HG03025 (cell line): ENCODE measurements at regions not wholly inside any gene's neighbourhood (a gene's known extent, or its start where the extent isn't known, plus 50 kb on each side); places are given as distances from the start of the nearest gene placed in this dataset.
"Not testable (repeated sequence)": the region's sequence is repeated elsewhere in the genome, so short reads cannot be mapped to it uniquely, and the experiment has no call there.

Experiments
- ATAC-seq: cut with Tn5 transposase; IDR thresholded peaks from one replicate; pipeline ENCODE4 v1.9.1; 2021; ENCODE audit warnings: mild to moderate bottlenecking, moderate library complexity; ENCODE audit not compliant: unreplicated experiment, low FRiP score

GRCh38 chr11:129625930-129626329 lies 189.7 kb upstream of the TMEM45B start:
- ATAC-seq = no peak

GRCh38 chr11:129631201-129631600 lies 184.4 kb upstream of the TMEM45B start:
- no peak for ATAC-seq

GRCh38 chr11:129636926-129637325 lies 178.7 kb upstream of the TMEM45B start:
- ATAC-seq = no peak

GRCh38 chr11:129637473-129637872 lies 178.2 kb upstream of the TMEM45B start:
- no peak for ATAC-seq

- no peak for ATAC-seq
These were observed 177.5 kb upstream of the TMEM45B start for GRCh38 chr11:129637983-129638776.

GRCh38 chr11:129639300-129639699 lies 176.3 kb upstream of the TMEM45B start:
- ATAC-seq = no peak

- no peak for ATAC-seq
These were observed 175.0 kb upstream of the TMEM45B start for GRCh38 chr11:129640671-129641070.

- no peak for ATAC-seq
These were observed 172.5 kb upstream of the TMEM45B start for GRCh38 chr11:129643031-129643721.

GRCh38 chr11:129644326-129644725 lies 171.3 kb upstream of the TMEM45B start:
- no peak for ATAC-seq

GRCh38 chr11:129645943-129646342 lies 169.7 kb upstream of the TMEM45B start:
- no peak for ATAC-seq

GRCh38 chr11:129650044-129650443 lies 165.6 kb upstream of the TMEM45B start:
- not testable (repeated sequence) for ATAC-seq

- no peak for ATAC-seq
These were observed 162.8 kb upstream of the TMEM45B start for GRCh38 chr11:129652835-129653234.

- ATAC-seq = no peak
These were observed 160.3 kb upstream of the TMEM45B start for GRCh38 chr11:129655247-129655832.

GRCh38 chr11:129657866-129658525 lies 157.7 kb upstream of the TMEM45B start:
- no peak for ATAC-seq

GRCh38 chr11:129658526-129658867 lies 157.2 kb upstream of the TMEM45B start:
- ATAC-seq = no peak

GRCh38 chr11:129680907-129681306 lies 134.7 kb upstream of the TMEM45B start:
- no peak for ATAC-seq

- ATAC-seq = no peak
These were observed 134.1 kb upstream of the TMEM45B start for GRCh38 chr11:129681344-129682114.

GRCh38 chr11:129686269-129686668 lies 129.4 kb upstream of the TMEM45B start:
- ATAC-seq = no peak

- no peak for ATAC-seq
These were observed 124.5 kb upstream of the TMEM45B start for GRCh38 chr11:129691142-129691541.

GRCh38 chr11:129694538-129694937 lies 121.1 kb upstream of the TMEM45B start:
- no peak for ATAC-seq
